ENCODE measurements at regions not wholly inside any gene's neighbourhood (a gene's known extent, or its start where the extent isn't known, plus 50 kb on each side); places are given as distances from the start of the nearest gene placed in this dataset.

GRCh38 chr10:21263263-21263803, 262.1 kb downstream of the SKIDA1 start:
- no peak for DNase-seq (ENCODE audit: low read depth in 2 of 2)

GRCh38 chr10:21261842-21262294, 263.6 kb downstream of the SKIDA1 start:
- DNase-seq (ENCODE audit: low read depth in 2 of 2), result no peak

- DNase-seq (ENCODE audit: low read depth in 2 of 2), result no peak
Observed at GRCh38 chr10:21260506-21261149, 264.9 kb downstream of the SKIDA1 start.

- no peak for DNase-seq (ENCODE audit: low read depth in 2 of 2)
Observed at GRCh38 chr10:21260066-21260465, 265.4 kb downstream of the SKIDA1 start.

GRCh38 chr10:21257919-21258318, 267.6 kb downstream of the SKIDA1 start:
- no peak for DNase-seq (ENCODE audit: low read depth in 2 of 2)

- no peak for DNase-seq (ENCODE audit: low read depth in 2 of 2)
Observed at GRCh38 chr10:21257191-21257590, 268.3 kb downstream of the SKIDA1 start.

GRCh38 chr10:21249435-21249834, 276.0 kb downstream of the SKIDA1 start:
- no peak for DNase-seq (ENCODE audit: low read depth in 2 of 2)

- no peak for DNase-seq (ENCODE audit: low read depth in 2 of 2)
Observed at GRCh38 chr10:21247592-21247991, 277.9 kb downstream of the SKIDA1 start.

GRCh38 chr10:21246178-21246577, 279.3 kb downstream of the SKIDA1 start:
- DNase-seq (ENCODE audit: low read depth in 2 of 2), result no peak

GRCh38 chr10:21243748-21244257, 281.7 kb downstream of the SKIDA1 start:
- DNase-seq (ENCODE audit: low read depth in 2 of 2), result no peak

- no peak for DNase-seq (ENCODE audit: low read depth in 2 of 2)
Observed at GRCh38 chr10:21242915-21243314, 282.6 kb downstream of the SKIDA1 start.

GRCh38 chr10:21238717-21239116, 286.8 kb downstream of the SKIDA1 start:
- DNase-seq (ENCODE audit: low read depth in 2 of 2), result no peak

GRCh38 chr10:21238044-21238443, 287.4 kb downstream of the SKIDA1 start:
- no peak for DNase-seq (ENCODE audit: low read depth in 2 of 2)

- DNase-seq (ENCODE audit: low read depth in 2 of 2), result no peak
Observed at GRCh38 chr10:21234761-21235160, 290.7 kb downstream of the SKIDA1 start.

GRCh38 chr10:21230219-21230618, 295.3 kb downstream of the SKIDA1 start:
- no peak for DNase-seq (ENCODE audit: low read depth in 2 of 2)

GRCh38 chr10:21217748-21218367, 307.6 kb downstream of the SKIDA1 start:
- DNase-seq (ENCODE audit: low read depth in 2 of 2), result no peak

- DNase-seq (ENCODE audit: low read depth in 2 of 2), result no peak
Observed at GRCh38 chr10:21217107-21217506, 308.4 kb downstream of the SKIDA1 start.

GRCh38 chr10:21214329-21214728, 311.2 kb downstream of the SKIDA1 start:
- no peak for DNase-seq (ENCODE audit: low read depth in 2 of 2)

GRCh38 chr10:21213381-21213780, 312.1 kb downstream of the SKIDA1 start:
- no peak for DNase-seq (ENCODE audit: low read depth in 2 of 2)

- DNase-seq (ENCODE audit: low read depth in 2 of 2), result no peak
Observed at GRCh38 chr10:21212912-21213311, 312.6 kb downstream of the SKIDA1 start.

- DNase-seq (ENCODE audit: low read depth in 2 of 2), result no peak
Observed at GRCh38 chr10:21212348-21212747, 313.1 kb downstream of the SKIDA1 start.

- no peak for DNase-seq (ENCODE audit: low read depth in 2 of 2)
Observed at GRCh38 chr10:21209495-21209894, 312.4 kb upstream of the NEBL start.

GRCh38 chr10:21208666-21209316, 311.7 kb upstream of the NEBL start:
- DNase-seq (ENCODE audit: low read depth in 2 of 2), result no peak
